NCI-H446 (cell line): ENCODE measurements at regions not wholly inside any gene's neighbourhood (a gene's known extent, or its start where the extent isn't known, plus 50 kb on each side); places are given as distances from the start of the nearest gene placed in this dataset.
A peak's percentile ranks its signal among the peaks of the same experiment; 100 is the strongest.

Experiments
- DNase-seq, 2 experiments: peaks; one replicate each; lab custom pipeline; 2025; lab: John Stamatoyannopoulos, UW

DNA sequence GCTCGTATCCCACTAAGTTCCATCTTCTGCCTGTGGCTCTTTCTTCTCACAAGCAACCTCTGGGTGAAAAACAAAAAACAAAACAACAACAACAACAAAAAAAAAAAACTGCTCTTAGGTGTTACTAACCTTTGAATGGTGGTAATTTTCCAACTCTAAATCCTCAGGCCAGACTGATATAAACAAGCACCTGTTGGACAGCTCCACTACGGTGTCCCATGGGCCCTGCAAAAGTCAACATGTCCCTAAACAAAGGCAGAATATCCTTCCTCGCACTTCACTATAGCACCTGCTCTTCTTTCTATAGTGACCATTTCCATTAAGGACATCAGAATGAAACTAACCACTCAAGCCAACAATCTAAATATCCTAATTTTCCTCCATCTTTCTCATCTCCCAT is 54.6 kb upstream of the PARM1 start:
- DNase-seq = no peak

DNA sequence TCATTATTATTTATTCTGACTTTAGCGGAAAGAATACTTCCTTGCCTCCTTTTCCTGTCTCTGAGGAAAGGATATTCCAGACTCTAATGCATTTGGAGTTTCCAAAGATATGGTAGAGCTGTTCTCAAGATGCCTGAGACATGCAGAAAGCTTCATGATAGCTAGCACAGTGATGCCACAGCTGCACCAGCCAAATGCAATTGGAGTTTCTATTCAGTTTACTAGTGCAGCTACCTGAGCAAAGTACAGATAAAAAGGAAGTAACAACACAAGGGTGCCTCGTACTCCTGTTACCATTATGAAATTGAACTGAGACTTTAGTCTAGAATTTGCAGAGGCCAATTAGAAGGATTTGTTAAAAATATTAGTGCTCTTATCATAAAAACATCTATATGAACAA is 57.5 kb upstream of the PARM1 start:
- no peak for DNase-seq

DNA sequence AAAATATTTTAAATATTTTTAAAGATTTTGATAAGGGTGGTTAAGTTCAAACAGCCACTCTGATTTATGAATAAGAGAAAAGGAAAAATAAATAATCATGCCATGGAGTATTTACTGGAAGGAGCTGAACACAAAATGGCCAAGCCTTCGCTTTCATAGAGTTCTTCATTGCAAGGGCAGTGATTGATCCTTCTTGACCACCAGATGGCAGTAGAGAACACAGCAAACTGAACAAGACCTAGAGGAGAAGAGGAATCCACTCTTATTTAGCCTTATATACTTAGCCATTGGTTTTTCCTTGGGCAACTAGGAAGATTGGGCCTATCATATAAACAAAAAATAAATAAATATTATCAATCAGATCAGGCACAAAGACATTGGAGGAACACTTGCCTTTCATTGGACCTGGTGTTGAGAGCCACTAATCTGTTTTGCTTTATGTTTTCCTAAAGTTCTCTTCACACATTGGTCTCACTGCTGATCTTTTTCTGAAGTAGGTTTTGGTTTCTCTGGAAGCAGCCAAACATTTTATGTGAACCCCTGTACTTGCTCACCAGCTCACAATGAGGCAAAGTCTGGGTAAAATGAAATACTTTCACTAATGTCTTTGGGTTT is 58.1 kb upstream of the PARM1 start:
- peak; percentile 65 to 89 for DNase-seq

DNA sequence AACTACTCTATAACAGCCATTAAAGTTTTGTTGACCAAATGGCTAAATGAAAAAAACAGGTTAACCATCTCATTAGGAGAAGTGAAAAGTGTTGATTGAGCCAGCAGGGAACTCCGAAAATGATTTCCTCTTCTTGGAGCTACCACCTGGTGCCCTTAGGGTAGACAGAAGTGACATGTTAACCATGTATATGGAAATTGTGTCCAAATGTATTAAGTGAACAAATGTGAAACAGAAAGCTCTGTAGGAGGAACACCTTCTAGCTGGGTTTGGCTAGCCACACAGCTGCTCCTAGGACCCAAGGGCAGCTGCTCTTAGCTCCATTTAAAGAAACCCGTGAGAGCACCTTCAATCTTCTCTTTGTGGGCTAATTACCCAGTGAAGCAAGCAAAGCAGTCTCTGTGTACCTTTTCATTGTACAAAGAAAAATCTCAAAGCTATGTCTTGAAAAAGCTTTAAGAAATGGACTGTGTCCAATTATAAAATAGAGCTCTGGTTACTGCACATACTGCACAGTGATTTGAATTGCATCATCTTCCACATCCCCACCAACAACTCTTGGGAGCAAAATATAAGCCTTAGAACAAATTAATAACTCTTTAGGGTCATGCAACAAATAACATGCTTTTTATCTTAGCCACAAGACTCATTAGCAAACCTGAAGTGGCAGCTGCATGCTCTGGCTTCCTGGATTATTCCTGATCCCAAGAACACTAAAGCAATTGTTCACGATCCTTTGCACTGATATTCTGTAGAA is 59.2 kb upstream of the PARM1 start:
- DNase-seq = no peak

DNA sequence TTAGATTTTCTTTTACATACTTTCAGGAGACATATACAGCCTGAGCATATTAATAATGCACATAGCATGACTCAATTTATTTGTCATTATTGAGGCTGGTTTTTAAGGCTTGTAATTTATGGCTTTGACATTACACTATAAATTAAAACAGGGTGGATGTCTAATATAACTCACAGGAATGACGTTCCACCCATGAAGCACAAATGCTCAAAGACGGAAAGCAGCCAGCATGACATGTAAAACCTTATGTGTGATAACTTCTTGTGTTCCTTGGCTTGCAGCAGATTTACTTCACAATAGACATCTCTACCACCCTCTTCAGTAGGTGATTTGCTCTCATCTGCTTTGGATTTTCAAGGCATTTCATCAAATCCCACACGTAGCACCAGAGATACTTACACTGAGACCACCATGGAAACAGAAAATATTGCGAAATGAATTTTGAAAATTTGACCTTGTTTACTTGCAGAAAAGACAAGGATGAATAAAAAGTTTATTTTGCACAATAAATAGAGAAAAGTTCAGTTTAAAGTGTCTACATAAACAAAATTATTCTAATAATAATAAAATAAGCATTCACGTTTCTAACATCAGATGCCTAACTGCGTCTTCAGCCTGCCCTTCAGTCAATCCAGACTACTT is 64.7 kb upstream of the BTC start:
- no peak for DNase-seq

DNA sequence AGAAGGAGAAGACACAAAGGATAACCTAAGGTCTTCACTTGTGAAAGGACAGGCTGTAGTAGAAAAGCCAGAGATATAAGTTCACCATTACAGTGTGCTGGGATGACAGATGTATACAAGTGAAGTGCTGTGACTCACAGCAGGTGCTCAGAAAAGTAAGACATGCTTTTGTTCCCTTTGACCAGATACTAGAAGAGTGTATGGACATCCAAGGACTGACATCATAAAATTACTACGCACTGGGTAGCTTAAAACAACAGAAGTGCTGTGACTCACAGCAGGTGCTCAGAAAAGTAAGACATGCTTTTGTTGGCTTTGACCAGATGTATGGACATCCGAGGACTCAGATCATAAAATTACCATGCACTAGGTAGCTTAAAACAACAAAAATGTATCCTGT is 61.6 kb upstream of the BTC start:
- DNase-seq = no peak

DNA sequence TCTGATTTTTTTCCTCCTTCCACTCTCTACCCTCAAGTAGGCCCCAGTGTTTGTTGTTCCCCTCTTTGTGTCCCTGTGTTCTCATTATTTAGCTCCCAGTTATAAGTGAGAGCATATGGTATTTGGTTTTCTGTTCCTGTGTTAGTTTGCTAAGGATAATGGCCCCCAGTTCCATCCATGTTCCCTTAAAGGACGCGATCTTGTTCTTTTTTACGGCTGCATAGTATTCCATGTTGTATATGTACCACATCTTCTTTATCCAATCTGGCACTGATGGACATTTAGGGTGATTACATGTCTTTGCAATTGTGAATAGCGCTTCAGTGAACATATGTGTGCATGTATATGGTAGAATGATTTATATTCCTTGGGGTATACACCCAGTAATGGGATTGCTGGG is 54.5 kb upstream of the BTC start:
- no peak for DNase-seq

DNA sequence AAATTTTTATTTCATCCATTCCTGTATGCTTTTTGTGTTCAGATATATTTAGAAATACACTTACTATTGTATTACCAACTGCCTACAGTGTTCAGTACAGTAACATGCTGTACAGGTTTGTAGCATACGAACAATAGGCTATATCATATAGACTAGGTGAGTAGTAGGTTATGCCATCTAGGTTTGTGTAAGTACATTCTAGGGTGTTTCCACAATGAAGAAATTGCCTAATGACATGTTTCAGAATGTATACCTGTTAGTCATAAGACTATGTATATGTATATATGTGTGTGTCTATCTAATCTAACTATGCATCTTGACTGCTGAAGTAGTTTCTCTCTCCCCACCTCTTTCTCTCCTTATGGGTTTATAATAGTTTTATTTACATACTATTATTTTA is 51.5 kb upstream of the BTC start:
- DNase-seq = no peak
